GM19328 (cell line): ENCODE measurements at regions not wholly inside any gene's neighbourhood (a gene's known extent, or its start where the extent isn't known, plus 50 kb on each side); places are given as distances from the start of the nearest gene placed in this dataset.

ENCODE experiments used
- ATAC-seq: cut with Tn5 transposase; IDR thresholded peaks from one replicate; pipeline ENCODE4 v1.9.1; 2021; ENCODE audit warnings: mild to moderate bottlenecking, moderate library complexity; ENCODE audit not compliant: unreplicated experiment

GRCh38 chr4:138927072-138927471 is 88.5 kb upstream of the NOCT start:
- no peak for ATAC-seq

- no peak for ATAC-seq
Measured at GRCh38 chr4:138925495-138925894, 90.1 kb upstream of the NOCT start.

GRCh38 chr4:138919094-138919936 is 96.3 kb upstream of the NOCT start:
- ATAC-seq: no peak

- no peak for ATAC-seq
Measured at GRCh38 chr4:138918169-138918869, 97.3 kb upstream of the NOCT start.

GRCh38 chr4:138916763-138917162 is 98.8 kb upstream of the NOCT start:
- no peak for ATAC-seq

- no peak for ATAC-seq
Measured at GRCh38 chr4:138915756-138916155, 99.8 kb upstream of the NOCT start.

- no peak for ATAC-seq
Measured at GRCh38 chr4:138912704-138913340, 102.8 kb upstream of the NOCT start.

GRCh38 chr4:138911909-138912703 is 103.5 kb upstream of the NOCT start:
- ATAC-seq: no peak

- no peak for ATAC-seq
Measured at GRCh38 chr4:138910914-138911336, 104.7 kb upstream of the NOCT start.

- ATAC-seq: no peak
Measured at GRCh38 chr4:138910195-138910913, 105.2 kb upstream of the NOCT start.

- no peak for ATAC-seq
Measured at GRCh38 chr4:138909587-138909986, 106.0 kb upstream of the NOCT start.

- no peak for ATAC-seq
Measured at GRCh38 chr4:138908134-138908533, 107.4 kb upstream of the NOCT start.

- no peak for ATAC-seq
Measured at GRCh38 chr4:138907174-138907573, 108.4 kb upstream of the NOCT start.

- no peak for ATAC-seq
Measured at GRCh38 chr4:138904793-138905192, 110.8 kb upstream of the NOCT start.

GRCh38 chr4:138903185-138903584 is 112.4 kb upstream of the NOCT start:
- no peak for ATAC-seq

- ATAC-seq: no peak
Measured at GRCh38 chr4:138902705-138903104, 112.9 kb upstream of the NOCT start.

- ATAC-seq: no peak
Measured at GRCh38 chr4:138901177-138901576, 114.4 kb upstream of the NOCT start.

- ATAC-seq: no peak
Measured at GRCh38 chr4:138899999-138900398, 115.6 kb upstream of the NOCT start.

GRCh38 chr4:138898282-138898681 is 117.3 kb upstream of the NOCT start:
- no peak for ATAC-seq

GRCh38 chr4:138897811-138898226 is 117.8 kb upstream of the NOCT start:
- no peak for ATAC-seq
